Adrenal gland (tissue), 9 donors: ENCODE measurements at regions not wholly inside any gene's neighbourhood (a gene's known extent, or its start where the extent isn't known, plus 50 kb on each side); places are given as distances from the start of the nearest gene placed in this dataset.

Experiments used
- DNase-seq, 7 donors: peaks; one replicate each; pipeline ENCODE4 v3.0.0-alpha.2; 2019 to 2020
- H3K27ac ChIP-seq, 5 donors: fragments of 200-600 bp; sonication (generic) in 4 of 5; 1 replicate in 3 of 5; 2 replicates in 2 of 5; pipeline versions ENCODE4 v1.5.1 to v1.8.0; 2016 to 2020; ENCODE audit warnings: mild to moderate bottlenecking in 1 of 5
- H3K27me3 ChIP-seq: fragments of 200-600 bp; 2 replicates; pipeline ENCODE4 v1.8.0; 2021
- H3K36me3 ChIP-seq, 2 donors: fragments of 200-600 bp; replicated peaks in 1 of 2; 1 replicate in 1 of 2; 2 replicates in 1 of 2; pipeline versions ENCODE4 v1.5.1 to v1.8.0; 2018 to 2022
- H3K4me1 ChIP-seq, 2 donors: fragments of 200-600 bp; replicated peaks in 1 of 2; 1 replicate in 1 of 2; 2 replicates in 1 of 2; pipeline versions ENCODE4 v1.5.1 to v1.8.0; 2018 to 2021
- H3K4me3 ChIP-seq, 4 donors: fragments of 200-600 bp; sonication (generic) in 3 of 4; one replicate each; pipeline ENCODE4 v1.5.1; 2016 to 2018
- H3K9me3 ChIP-seq, 3 donors: fragments of 200-600 bp; sonication (generic) in 1 of 3; replicated peaks in 1 of 3; 1 replicate in 2 of 3; 2 replicates in 1 of 3; pipeline versions ENCODE4 v1.5.1 to v1.8.0; 2016 to 2021
- CTCF ChIP-seq, 6 experiments: fragments of 450-650 bp in 4 of 6; fragments of 200-600 bp in 2 of 6; sonication (generic) in 1 of 6; IDR thresholded peaks; 1 replicate in 5 of 6; 2 replicates in 1 of 6; pipeline versions ENCODE4 v1.5.1 to v1.8.0; 2016 to 2021; ENCODE audit warnings: antibody characterized with exemption in 6 of 6, mild to moderate bottlenecking in 2 of 6, moderate library complexity in 1 of 6
- POLR2A ChIP-seq, 2 donors: fragments of 450-650 bp; IDR thresholded peaks; one replicate each; pipeline ENCODE4 v1.6.1; 2017; ENCODE audit warnings: antibody characterized with exemption in 2 of 2, mild to moderate bottlenecking in 2 of 2, moderate library complexity in 1 of 2
- WGBS, 4 donors: extraction: QIAGEN DNeasy Blood & Tissue Kit in 2 of 4; methylation state at CpG; one replicate each; pipeline versions ENCODE4 v1.1.5 to v1.1.7; 2013 to 2017; 5-methylcytosine and 5-hydroxymethylcytosine counted together
- intact Hi-C, 2 donors: fragments of 100-400 bp; cut with DNase I; formaldehyde crosslinking; loops; one replicate each; pipeline versions ENCODE4 v1.14.1 to v1.15.0; 2022 to 2023
- donor health status: healthy with polysubstance abuse.
- donor health status: Bipolar disorder and iron deficiency.
- donor health status: DM: yes; HTN: yes; CAD: no.
- donor health status: DM: no; HTN: no; CAD: no.
- donor health status: DM: no; HTN: no; CAD: no.

- no peak for TF ChIP-seq POLR2A (IDR thresholded peaks at IDR 0.05)
- TF ChIP-seq CTCF (IDR thresholded peaks at IDR 0.05) = no peak
- no peak overlapping the region for H3K4me3 ChIP-seq
- no peaks in the 10 kb centered on the region for H3K27me3 ChIP-seq
- no peak overlapping the region for H3K27ac ChIP-seq
- 71 to 78% (median 75%) methylated on average over 5 to 11 of the region's 11 CpGs for WGBS, 4 donors
- DNase-seq = no peak
- no peaks in the 10 kb centered on the region for H3K4me1 ChIP-seq
- intact Hi-C loops = no loop called here
- H3K9me3 ChIP-seq = no peaks in the 10 kb centered on the region
- H3K36me3 ChIP-seq = no peaks in the 10 kb centered on the region
Measured at GRCh38 chr15:77554306-77555080, 78.2 kb downstream of the LINGO1 start.

- intact Hi-C loops = no loop called here
- 92 to 93% (median 92%) methylated on average over 6 of the region's 6 CpGs for WGBS, 4 donors
- Histone ChIP-seq H3K9me3 (no peaks in the 10 kb centered on the region), H3K27me3 (no peaks in the 10 kb centered on the region), H3K4me1 (no peaks in the 10 kb centered on the region), H3K36me3 (no peaks in the 10 kb centered on the region), H3K27ac (no peak overlapping the region), H3K4me3 (no peak overlapping the region)
- TF ChIP-seq POLR2A (IDR thresholded peaks at IDR 0.05) (no peak), CTCF (IDR thresholded peaks at IDR 0.05) (no peak)
- DNase-seq = no peak
Measured at GRCh38 chr15:77553695-77554094, 79.0 kb downstream of the LINGO1 start.

GRCh38 chr15:77553257-77553656, 79.5 kb downstream of the LINGO1 start:
- WGBS, 4 donors = 86 to 98% (median 90%) methylated on average over 3 of the region's 3 CpGs
- H3K36me3 ChIP-seq = no peaks in the 10 kb centered on the region

GRCh38 chr15:77552066-77552465, 80.6 kb downstream of the LINGO1 start:
- TF ChIP-seq POLR2A (IDR thresholded peaks at IDR 0.05) = no peak
- TF ChIP-seq CTCF (IDR thresholded peaks at IDR 0.05) = no peak
- Histone ChIP-seq H3K27me3 (no peaks in the 10 kb centered on the region), H3K9me3 (no peaks in the 10 kb centered on the region), H3K27ac (no peak overlapping the region), H3K4me1 (no peaks in the 10 kb centered on the region), H3K36me3 (no peaks in the 10 kb centered on the region), H3K4me3 (no peak overlapping the region)
- DNase-seq = no peak
- WGBS, 4 donors = 80 to 91% (median 85%) methylated on average over 2 to 4 of the region's 4 CpGs
- intact Hi-C loops = no loop called here

More at GRCh38 chr15:77553257-77553656, 79.5 kb downstream of the LINGO1 start:
- no peak for DNase-seq
- TF ChIP-seq CTCF (IDR thresholded peaks at IDR 0.05) (no peak), POLR2A (IDR thresholded peaks at IDR 0.05) (no peak)
- no peak overlapping the region for H3K27ac ChIP-seq
- no peaks in the 10 kb centered on the region for H3K4me1 ChIP-seq
- H3K9me3 ChIP-seq = no peaks in the 10 kb centered on the region
- no peaks in the 10 kb centered on the region for H3K27me3 ChIP-seq
- intact Hi-C loops = no loop called here
- H3K4me3 ChIP-seq = no peak overlapping the region
